ENCODE measurements at regions not wholly inside any gene's neighbourhood (a gene's known extent, or its start where the extent isn't known, plus 50 kb on each side); places are given as distances from the start of the nearest gene placed in this dataset.

GRCh38 chr5:10898514-10898913 lies 137.5 kb upstream of the DAP start:
- H3K9me3 Mint-ChIP-seq (ENCODE audit: insufficient read depth) = no peaks in the 10 kb centered on the region

GRCh38 chr5:10896016-10896415 lies 135.0 kb upstream of the DAP start:
- no peak overlapping the region for H3K4me2 ChIP-seq (replicated peaks; ENCODE audit: low read depth, low read length, poor library complexity, severe bottlenecking)
- ATAC-seq (ENCODE audit: low read depth) = no peak
- TF ChIP-seq CTCF (IDR thresholded peaks at IDR 0.05) (no peak), EZH2 (IDR thresholded peaks at IDR 0.05; ENCODE audit: borderline replicate concordance, insufficient read depth, low read depth, low read length, poor library complexity, severe bottlenecking) (no peak)
- no peak for DNase-seq
- Mint-ChIP-seq H3K27me3 (peaks cover 23% of the 10 kb centered on the region), H3K9me3 (ENCODE audit: insufficient read depth) (peaks cover 3% of the 10 kb centered on the region), H3K4me1 (no peaks in the 10 kb centered on the region), H3K4me3 (no peak overlapping the region), H3K27ac (no peak overlapping the region)
- intact Hi-C loops (cut with micrococcal nuclease) = no loop called here
- H4K20me1 ChIP-seq (ENCODE audit: control insufficient read depth, insufficient read depth, low read length, poor library complexity, severe bottlenecking) = no peaks in the 10 kb centered on the region
- ChIA-PET CTCF (no interaction called here), POLR2A (no interaction called here)
- no peak overlapping the region for H3K27ac ChIP-seq (ENCODE audit: low read length in 2 of 2)
- H3K27me3 ChIP-seq (replicated peaks in 1 of 4; ENCODE audit: control extremely low read depth in 1 of 4, control insufficient read depth in 3 of 4, insufficient read depth in 4 of 4, low read length in 3 of 4) = no peaks in the 10 kb centered on the region
- H3K4me1 ChIP-seq (ENCODE audit: control insufficient read depth in 2 of 2, insufficient read depth in 2 of 2, low read length in 2 of 2) = no peaks in the 10 kb centered on the region
- H3K36me3 ChIP-seq (replicated peaks in 1 of 2; ENCODE audit: control extremely low read depth in 1 of 2, control insufficient read depth in 1 of 2, extremely low read depth in 1 of 2, insufficient read depth in 2 of 2, low read length in 1 of 2) = no peaks in the 10 kb centered on the region
- no peaks in the 10 kb centered on the region for H3K79me2 ChIP-seq (ENCODE audit: control insufficient read depth, insufficient read depth, low read length)
- H2AFZ ChIP-seq (ENCODE audit: insufficient read depth, low read depth, low read length, poor library complexity, severe bottlenecking) = no peak overlapping the region
- WGBS (ENCODE audit: insufficient coverage) = no CpG with 5 or more reads among the region's 1 CpG
- H3K9ac ChIP-seq (ENCODE audit: low read length) = no peak overlapping the region
- no peak overlapping the region for H3K4me3 ChIP-seq (ENCODE audit: control extremely low read depth in 1 of 5, extremely low read depth in 1 of 5, insufficient read depth in 1 of 5, low read depth in 2 of 5, low read length in 4 of 5)
- H3K9me3 ChIP-seq (ENCODE audit: control extremely low read depth in 1 of 3, control insufficient read depth in 2 of 3, insufficient read depth in 1 of 3, low read length in 2 of 3) = peaks cover 0 to 3% (median 2%) of the 10 kb centered on the region in 3 donors

More at GRCh38 chr5:10898514-10898913, 137.5 kb upstream of the DAP start:
- ATAC-seq (ENCODE audit: low read depth) (no peak), DNase-seq (no peak)
- POLR2A ChIA-PET = no interaction called here
- Histone ChIP-seq H3K4me2 (replicated peaks; ENCODE audit: low read depth, low read length, poor library complexity, severe bottlenecking) (no peak overlapping the region), H3K9ac (ENCODE audit: low read length) (no peak overlapping the region), H3K27me3 (replicated peaks in 1 of 4; ENCODE audit: control extremely low read depth in 1 of 4, control insufficient read depth in 3 of 4, insufficient read depth in 4 of 4, low read length in 3 of 4) (no peaks in the 10 kb centered on the region), H3K36me3 (replicated peaks in 1 of 2; ENCODE audit: control extremely low read depth in 1 of 2, control insufficient read depth in 1 of 2, extremely low read depth in 1 of 2, insufficient read depth in 2 of 2, low read length in 1 of 2) (no peaks in the 10 kb centered on the region), H3K4me3 (ENCODE audit: control extremely low read depth in 1 of 5, extremely low read depth in 1 of 5, insufficient read depth in 1 of 5, low read depth in 2 of 5, low read length in 4 of 5) (no peak overlapping the region), H4K20me1 (ENCODE audit: control insufficient read depth, insufficient read depth, low read length, poor library complexity, severe bottlenecking) (no peaks in the 10 kb centered on the region), H3K9me3 (ENCODE audit: control extremely low read depth in 1 of 3, control insufficient read depth in 2 of 3, insufficient read depth in 1 of 3, low read length in 2 of 3) (peaks cover 0 to 1% (median 0%) of the 10 kb centered on the region in 3 donors), H2AFZ (ENCODE audit: insufficient read depth, low read depth, low read length, poor library complexity, severe bottlenecking) (no peak overlapping the region), H3K27ac (ENCODE audit: low read length in 2 of 2) (no peak overlapping the region), H3K79me2 (ENCODE audit: control insufficient read depth, insufficient read depth, low read length) (no peaks in the 10 kb centered on the region), H3K4me1 (ENCODE audit: control insufficient read depth in 2 of 2, insufficient read depth in 2 of 2, low read length in 2 of 2) (no peaks in the 10 kb centered on the region)
- Mint-ChIP-seq H3K27ac (no peak overlapping the region), H3K4me1 (no peaks in the 10 kb centered on the region), H3K4me3 (no peak overlapping the region), H3K27me3 (peaks cover 24% of the 10 kb centered on the region)
- TF ChIP-seq CTCF (IDR thresholded peaks at IDR 0.05) (no peak), EZH2 (IDR thresholded peaks at IDR 0.05; ENCODE audit: borderline replicate concordance, insufficient read depth, low read depth, low read length, poor library complexity, severe bottlenecking) (no peak)
- CTCF ChIA-PET = no interaction called here
- intact Hi-C loops (cut with micrococcal nuclease) = no loop called here
- WGBS (ENCODE audit: insufficient coverage) = 93% methylated on average over 2 of the region's 4 CpGs
